ENCODE measurements at regions not wholly inside any gene's neighbourhood (a gene's known extent, or its start where the extent isn't known, plus 50 kb on each side); places are given as distances from the start of the nearest gene placed in this dataset.

GRCh38 chr7:26476271-26476670 lies 184.6 kb downstream of the SNX10 start:
- no peak for FAIRE-seq
- TF ChIP-seq POLR2A (IDR thresholded peaks at IDR 0.05; ENCODE audit: low read depth, low read length), result no peak
- no peak for TF ChIP-seq TAF1 (IDR thresholded peaks at IDR 0.05; ENCODE audit: borderline replicate concordance, low read depth, low read length)
- no peak for TF ChIP-seq POLR2AphosphoS5 (IDR thresholded peaks at IDR 0.05; ENCODE audit: low read depth, low read length)

DNA sequence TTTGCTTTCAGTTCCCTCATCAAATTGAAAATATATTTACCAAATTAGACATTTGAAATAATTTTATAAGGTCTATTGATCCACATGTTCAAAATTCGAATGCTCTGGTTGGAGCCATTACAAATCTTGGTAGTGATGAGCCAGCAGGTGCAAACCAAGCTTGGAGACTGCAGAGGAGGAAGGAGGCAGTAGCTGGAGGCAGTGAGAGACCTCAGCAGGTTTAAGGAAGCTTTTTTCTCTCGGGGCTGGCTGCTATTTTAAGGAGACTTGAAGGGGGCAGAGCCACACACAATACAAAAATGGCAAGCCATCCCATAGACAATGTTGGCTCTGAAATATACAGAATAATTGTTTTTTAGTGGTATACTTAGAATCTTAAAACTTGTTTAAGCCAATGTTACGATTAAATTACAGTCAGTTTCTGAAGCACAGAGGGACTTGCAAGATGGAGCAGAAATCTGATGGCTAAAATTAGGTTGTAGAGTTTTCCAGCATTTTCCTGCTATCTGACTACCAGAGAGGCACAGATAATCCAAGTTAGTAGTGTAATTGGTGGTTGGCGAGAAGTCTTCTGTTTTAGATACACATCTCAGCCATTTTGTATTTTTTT lies 185.8 kb downstream of the SNX10 start:
- no peak for TF ChIP-seq POLR2AphosphoS5 (IDR thresholded peaks at IDR 0.05; ENCODE audit: low read depth, low read length)
- TF ChIP-seq POLR2A (IDR thresholded peaks at IDR 0.05; ENCODE audit: low read depth, low read length), result no peak
- no peak for TF ChIP-seq TAF1 (IDR thresholded peaks at IDR 0.05; ENCODE audit: borderline replicate concordance, low read depth, low read length)
- no peak for FAIRE-seq

More at GRCh38 chr7:26476271-26476670, 184.6 kb downstream of the SNX10 start:
- DNase-seq (ENCODE audit: insufficient read length), result no peak

GRCh38 chr7:26478550-26478949 lies 186.9 kb downstream of the SNX10 start:
- no peak for FAIRE-seq
- TF ChIP-seq POLR2A (IDR thresholded peaks at IDR 0.05; ENCODE audit: low read depth, low read length), result no peak
- TF ChIP-seq TAF1 (IDR thresholded peaks at IDR 0.05; ENCODE audit: borderline replicate concordance, low read depth, low read length), result no peak
- TF ChIP-seq POLR2AphosphoS5 (IDR thresholded peaks at IDR 0.05; ENCODE audit: low read depth, low read length), result no peak
- no peak for DNase-seq (ENCODE audit: insufficient read length)

More for the DNA sequence above, 185.8 kb downstream of the SNX10 start:
- DNase-seq (ENCODE audit: insufficient read length), result no peak

- DNase-seq (ENCODE audit: insufficient read length), result no peak
- no peak for TF ChIP-seq TAF1 (IDR thresholded peaks at IDR 0.05; ENCODE audit: borderline replicate concordance, low read depth, low read length)
- TF ChIP-seq POLR2A (IDR thresholded peaks at IDR 0.05; ENCODE audit: low read depth, low read length), result no peak
- TF ChIP-seq POLR2AphosphoS5 (IDR thresholded peaks at IDR 0.05; ENCODE audit: low read depth, low read length), result no peak
- no peak for FAIRE-seq
Measured at GRCh38 chr7:26479581-26479980, 187.9 kb downstream of the SNX10 start.

DNA sequence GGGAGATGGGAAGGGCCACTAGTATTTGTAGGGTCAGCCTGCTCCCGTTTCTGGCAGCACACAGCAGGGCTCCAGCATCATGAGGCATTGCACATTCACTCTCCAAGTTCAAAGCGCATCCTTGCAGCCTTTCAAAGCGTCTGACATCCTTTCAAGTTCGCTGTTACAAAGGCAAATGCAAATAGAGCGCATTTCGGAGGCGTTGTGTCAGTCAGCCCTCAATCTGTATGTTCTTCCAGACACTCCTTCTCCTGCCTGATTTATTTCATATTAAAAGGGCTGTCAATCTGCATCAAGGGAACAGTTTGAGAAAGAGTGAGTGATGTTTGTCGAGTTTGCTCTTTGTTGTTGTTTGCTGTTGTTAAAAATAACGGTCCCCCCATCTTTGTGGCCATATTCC lies 188.5 kb downstream of the SNX10 start:
- no peak for DNase-seq (ENCODE audit: insufficient read length)
- TF ChIP-seq POLR2A (IDR thresholded peaks at IDR 0.05; ENCODE audit: low read depth, low read length), result no peak
- TF ChIP-seq TAF1 (IDR thresholded peaks at IDR 0.05; ENCODE audit: borderline replicate concordance, low read depth, low read length), result no peak
- TF ChIP-seq POLR2AphosphoS5 (IDR thresholded peaks at IDR 0.05; ENCODE audit: low read depth, low read length), result no peak
- FAIRE-seq, result no peak

DNA sequence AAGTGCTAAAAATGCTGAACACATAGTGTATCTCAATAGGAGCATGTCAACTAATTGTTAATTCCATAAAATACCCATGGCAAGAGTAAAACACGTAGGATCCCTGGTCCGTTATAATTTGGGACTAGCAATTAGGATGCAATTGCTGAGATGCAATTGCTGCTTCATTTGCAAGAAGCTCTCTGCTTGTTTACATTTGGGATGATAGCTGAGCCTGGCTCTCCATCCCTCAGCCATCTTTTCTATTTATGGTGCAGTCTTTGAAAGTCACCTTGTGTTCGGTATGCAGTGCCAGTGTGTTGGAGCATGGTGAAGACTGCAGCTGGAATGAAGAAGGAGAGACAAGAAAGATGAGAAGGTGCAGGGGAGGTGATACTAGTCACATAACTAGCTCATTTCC lies 191.3 kb downstream of the SNX10 start:
- DNase-seq (ENCODE audit: insufficient read length) (no peak), FAIRE-seq (no peak)
- TF ChIP-seq TAF1 (IDR thresholded peaks at IDR 0.05; ENCODE audit: borderline replicate concordance, low read depth, low read length) (no peak), POLR2A (IDR thresholded peaks at IDR 0.05; ENCODE audit: low read depth, low read length) (no peak), POLR2AphosphoS5 (IDR thresholded peaks at IDR 0.05; ENCODE audit: low read depth, low read length) (no peak)

- DNase-seq (ENCODE audit: insufficient read length), result no peak
- FAIRE-seq, result no peak
- TF ChIP-seq TAF1 (IDR thresholded peaks at IDR 0.05; ENCODE audit: borderline replicate concordance, low read depth, low read length), result no peak
- TF ChIP-seq POLR2AphosphoS5 (IDR thresholded peaks at IDR 0.05; ENCODE audit: low read depth, low read length), result no peak
- TF ChIP-seq POLR2A (IDR thresholded peaks at IDR 0.05; ENCODE audit: low read depth, low read length), result no peak
Measured at GRCh38 chr7:26483843-26484242, 192.2 kb downstream of the SNX10 start.

DNA sequence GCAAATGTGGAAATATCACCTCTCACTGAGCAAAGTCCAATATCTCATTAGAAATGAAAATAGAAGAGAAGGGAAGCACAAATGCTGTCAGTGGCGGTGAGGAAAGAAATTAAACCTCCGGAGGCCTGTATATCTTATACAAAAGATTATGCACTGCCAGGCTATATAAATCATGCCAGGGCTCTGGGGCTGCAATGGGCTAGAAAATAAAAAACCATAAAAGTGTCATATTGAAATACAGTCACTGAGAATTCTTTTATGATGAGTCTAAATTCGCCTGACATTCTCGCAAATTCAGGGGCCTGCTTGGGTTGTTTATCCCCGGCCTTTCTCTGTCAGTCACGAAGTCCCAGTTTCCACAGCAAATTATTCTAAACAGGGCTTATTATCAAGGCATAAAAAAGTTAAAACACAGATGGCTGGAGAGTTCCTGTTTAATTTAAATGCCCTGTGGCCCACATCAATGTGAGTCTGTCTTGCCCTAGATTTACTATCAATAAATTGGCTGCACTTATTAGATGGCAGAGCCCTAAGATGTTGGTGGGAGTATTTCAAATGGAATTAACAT lies 193.8 kb downstream of the SNX10 start:
- no peak for FAIRE-seq
- TF ChIP-seq TAF1 (IDR thresholded peaks at IDR 0.05; ENCODE audit: borderline replicate concordance, low read depth, low read length) (no peak), POLR2AphosphoS5 (IDR thresholded peaks at IDR 0.05; ENCODE audit: low read depth, low read length) (no peak), POLR2A (IDR thresholded peaks at IDR 0.05; ENCODE audit: low read depth, low read length) (no peak)
- DNase-seq (ENCODE audit: insufficient read length), result no peak

GRCh38 chr7:26486153-26486552 lies 194.5 kb downstream of the SNX10 start:
- TF ChIP-seq POLR2AphosphoS5 (IDR thresholded peaks at IDR 0.05; ENCODE audit: low read depth, low read length), result no peak
- no peak for TF ChIP-seq POLR2A (IDR thresholded peaks at IDR 0.05; ENCODE audit: low read depth, low read length)
- TF ChIP-seq TAF1 (IDR thresholded peaks at IDR 0.05; ENCODE audit: borderline replicate concordance, low read depth, low read length), result no peak
- no peak for FAIRE-seq
- no peak for DNase-seq (ENCODE audit: insufficient read length)

DNA sequence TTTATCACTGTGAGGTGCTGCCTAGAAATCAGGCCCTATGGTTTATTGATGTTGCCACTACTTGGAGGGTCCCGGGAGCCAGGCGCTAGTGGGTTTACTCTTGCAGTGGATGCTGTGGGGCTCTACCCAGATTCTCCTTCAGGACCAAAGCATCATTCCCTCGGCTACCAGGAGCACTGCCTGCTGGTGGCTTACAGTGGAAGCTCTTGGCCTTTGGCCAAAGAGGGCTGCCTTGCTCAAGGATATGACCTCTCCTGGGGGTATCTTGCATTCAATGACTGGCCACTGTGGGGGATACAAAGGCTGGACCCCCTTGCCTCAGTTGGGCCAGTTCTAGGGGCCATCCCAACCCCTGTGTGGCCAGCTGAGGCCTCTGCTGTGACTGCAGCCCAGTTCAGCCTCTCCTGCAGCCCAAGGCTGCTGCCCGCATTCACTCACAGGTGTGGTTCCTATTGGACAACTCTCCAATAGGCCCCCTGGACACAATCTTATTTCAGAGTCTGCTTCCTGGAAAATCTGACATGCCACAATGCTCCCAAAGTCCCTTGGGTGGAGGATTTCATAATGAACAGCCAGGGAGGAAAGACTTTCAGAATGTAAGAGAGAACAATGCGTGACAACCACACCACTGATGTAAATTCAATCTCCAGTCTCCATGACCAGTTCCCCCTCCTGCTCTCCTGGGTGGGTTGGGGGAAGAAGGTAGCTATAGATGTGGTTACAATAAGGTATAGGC lies 196.3 kb downstream of the SNX10 start:
- FAIRE-seq, result no peak
- DNase-seq (ENCODE audit: insufficient read length), result no peak
- TF ChIP-seq TAF1 (IDR thresholded peaks at IDR 0.05; ENCODE audit: borderline replicate concordance, low read depth, low read length), result no peak
- TF ChIP-seq POLR2AphosphoS5 (IDR thresholded peaks at IDR 0.05; ENCODE audit: low read depth, low read length), result no peak
- no peak for TF ChIP-seq POLR2A (IDR thresholded peaks at IDR 0.05; ENCODE audit: low read depth, low read length)

DNA sequence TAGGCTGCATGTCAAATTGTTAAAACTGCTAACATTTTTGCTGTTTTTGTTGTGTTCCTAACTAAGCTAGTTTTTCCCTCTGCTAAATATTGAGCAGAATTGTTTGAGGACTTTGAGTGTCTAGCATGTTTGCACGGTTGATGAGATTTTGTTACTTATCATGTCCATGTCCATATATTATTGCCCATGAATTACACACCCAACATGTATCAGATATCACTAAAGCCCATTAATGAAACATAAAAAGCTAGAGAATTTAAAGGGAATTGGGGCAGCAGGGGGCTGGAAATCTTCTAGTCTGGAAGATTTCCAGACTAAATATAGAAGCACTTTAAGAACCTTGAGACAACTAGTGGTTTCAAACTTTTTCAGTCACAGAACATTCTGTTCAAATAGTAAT lies 197.7 kb downstream of the SNX10 start:
- TF ChIP-seq POLR2A (IDR thresholded peaks at IDR 0.05; ENCODE audit: low read depth, low read length) (no peak), POLR2AphosphoS5 (IDR thresholded peaks at IDR 0.05; ENCODE audit: low read depth, low read length) (no peak), TAF1 (IDR thresholded peaks at IDR 0.05; ENCODE audit: borderline replicate concordance, low read depth, low read length) (no peak)
- FAIRE-seq (no peak), DNase-seq (ENCODE audit: insufficient read length) (no peak)

All from GM12892 (cell line).